ENCODE measurements at regions not wholly inside any gene's neighbourhood (a gene's known extent, or its start where the extent isn't known, plus 50 kb on each side); places are given as distances from the start of the nearest gene placed in this dataset.

- no peak for TF ChIP-seq ETS1 (IDR thresholded peaks at IDR 0.05)
- peak in 1 of 2 experiments; percentile 17; a peak in 1 of 4 replicates for TF ChIP-seq CTCF (conservative IDR thresholded peaks at IDR 0.05; ENCODE audit: low read depth in 2 of 2)
Observed at GRCh38 chr5:172573120-172573882, 67.8 kb upstream of the NEURL1B start.
